NT2/D1 (cell line): ENCODE measurements at regions not wholly inside any gene's neighbourhood (a gene's known extent, or its start where the extent isn't known, plus 50 kb on each side); places are given as distances from the start of the nearest gene placed in this dataset.

Experiments
- DNase-seq: peaks from one replicate; pipeline ENCODE4 v3.0.0-alpha.2; 2011; ENCODE audit warnings: low read depth, low spot score
- H3K27me3 ChIP-seq: 2 replicates; pipeline ENCODE4 v1.6.0; 2011; ENCODE audit warnings: mild to moderate bottlenecking; ENCODE audit not compliant: insufficient read length, insufficient read depth
- H3K36me3 ChIP-seq: 2 replicates; pipeline ENCODE4 v1.6.1; 2011; ENCODE audit warnings: mild to moderate bottlenecking, low read length, mixed read lengths; ENCODE audit not compliant: insufficient read depth, insufficient read length
- H3K4me1 ChIP-seq: 2 replicates; pipeline ENCODE4 v1.5.1; 2011; ENCODE audit not compliant: insufficient read depth, insufficient read length
- H3K4me3 ChIP-seq: 2 replicates; pipeline ENCODE4 v1.5.1; 2011; ENCODE audit warnings: low read depth; ENCODE audit not compliant: insufficient read length
- H3K9ac ChIP-seq: 2 replicates; pipeline ENCODE4 v1.6.0; 2011; ENCODE audit warnings: low read depth; ENCODE audit not compliant: insufficient read length
- H3K9me3 ChIP-seq: 2 replicates; pipeline ENCODE4 v1.5.1; 2011; ENCODE audit warnings: mild to moderate bottlenecking, low read length; ENCODE audit not compliant: insufficient read depth
- SUZ12 ChIP-seq: IDR thresholded peaks from 2 replicates; pipeline ENCODE4 v1.6.1; 2011; ENCODE audit not compliant: insufficient read length, insufficient read depth; ENCODE audit errors: extremely low read depth
- YY1 ChIP-seq: IDR thresholded peaks from 2 replicates; pipeline ENCODE4 v1.6.1; 2011; ENCODE audit not compliant: insufficient read length, insufficient read depth
- ZNF274 ChIP-seq: IDR thresholded peaks from 2 replicates; pipeline ENCODE4 v1.6.1; 2011; ENCODE audit warnings: mild to moderate bottlenecking, low read depth, low read length

- no peak for TF ChIP-seq ZNF274
- TF ChIP-seq SUZ12: no peak
- no peak for TF ChIP-seq YY1
- no peak overlapping the region for H3K4me3 ChIP-seq
- H3K9ac ChIP-seq: no peak overlapping the region
- no peaks in the 10 kb centered on the region for H3K9me3 ChIP-seq
- no peaks in the 10 kb centered on the region for H3K27me3 ChIP-seq
- H3K4me1 ChIP-seq: no peaks in the 10 kb centered on the region
- no peaks in the 10 kb centered on the region for H3K36me3 ChIP-seq
- no peak for DNase-seq
These were observed 144.3 kb upstream of the PRLR start for GRCh38 chr5:35374584-35374983.

GRCh38 chr5:35373249-35373648, 143.0 kb upstream of the PRLR start:
- no peak overlapping the region for H3K9ac ChIP-seq
- no peaks in the 10 kb centered on the region for H3K27me3 ChIP-seq
- TF ChIP-seq YY1: no peak
- TF ChIP-seq SUZ12: no peak
- TF ChIP-seq ZNF274: no peak
- H3K36me3 ChIP-seq: no peaks in the 10 kb centered on the region
- no peak for DNase-seq
- H3K9me3 ChIP-seq: no peaks in the 10 kb centered on the region
- H3K4me1 ChIP-seq: no peaks in the 10 kb centered on the region
- H3K4me3 ChIP-seq: no peak overlapping the region

- Histone ChIP-seq H3K9ac (no peak overlapping the region), H3K9me3 (no peaks in the 10 kb centered on the region), H3K4me3 (no peak overlapping the region), H3K36me3 (no peaks in the 10 kb centered on the region), H3K27me3 (no peaks in the 10 kb centered on the region), H3K4me1 (no peaks in the 10 kb centered on the region)
- no peak for DNase-seq
- TF ChIP-seq SUZ12 (no peak), ZNF274 (no peak), YY1 (no peak)
These were observed 142.2 kb upstream of the PRLR start for GRCh38 chr5:35372482-35372881.

- Histone ChIP-seq H3K36me3 (no peaks in the 10 kb centered on the region), H3K9ac (no peak overlapping the region), H3K9me3 (no peaks in the 10 kb centered on the region), H3K4me1 (no peaks in the 10 kb centered on the region), H3K4me3 (no peak overlapping the region), H3K27me3 (no peaks in the 10 kb centered on the region)
- no peak for DNase-seq
- no peak for TF ChIP-seq ZNF274
- TF ChIP-seq YY1: no peak
- TF ChIP-seq SUZ12: no peak
These were observed 141.7 kb upstream of the PRLR start for GRCh38 chr5:35371951-35372426.

- Histone ChIP-seq H3K4me3 (no peak overlapping the region), H3K36me3 (no peaks in the 10 kb centered on the region), H3K9ac (no peak overlapping the region), H3K4me1 (no peaks in the 10 kb centered on the region), H3K9me3 (no peaks in the 10 kb centered on the region), H3K27me3 (no peaks in the 10 kb centered on the region)
- DNase-seq: no peak
- TF ChIP-seq YY1 (no peak), SUZ12 (no peak)
These were observed 140.6 kb upstream of the PRLR start for GRCh38 chr5:35370871-35371270.

GRCh38 chr5:35369965-35370790, 139.9 kb upstream of the PRLR start:
- Histone ChIP-seq H3K36me3 (no peaks in the 10 kb centered on the region), H3K27me3 (no peaks in the 10 kb centered on the region), H3K4me3 (no peak overlapping the region), H3K9me3 (no peaks in the 10 kb centered on the region), H3K4me1 (no peaks in the 10 kb centered on the region), H3K9ac (no peak overlapping the region)
- DNase-seq: peak; percentile 16
- TF ChIP-seq ZNF274: no peak
- no peak for TF ChIP-seq SUZ12
- no peak for TF ChIP-seq YY1

- no peak for TF ChIP-seq ZNF274
- no peak for TF ChIP-seq YY1
- no peak for TF ChIP-seq SUZ12
- H3K27me3 ChIP-seq: no peaks in the 10 kb centered on the region
- H3K9me3 ChIP-seq: no peaks in the 10 kb centered on the region
- no peak overlapping the region for H3K4me3 ChIP-seq
- H3K9ac ChIP-seq: no peak overlapping the region
- H3K36me3 ChIP-seq: no peaks in the 10 kb centered on the region
- no peak for DNase-seq
- H3K4me1 ChIP-seq: no peaks in the 10 kb centered on the region
These were observed 137.2 kb upstream of the PRLR start for GRCh38 chr5:35367526-35367925.

GRCh38 chr5:35365758-35366157, 135.5 kb upstream of the PRLR start:
- TF ChIP-seq ZNF274: no peak
- TF ChIP-seq SUZ12: no peak
- no peak for TF ChIP-seq YY1
- no peak for DNase-seq
- Histone ChIP-seq H3K27me3 (no peaks in the 10 kb centered on the region), H3K4me3 (no peak overlapping the region), H3K9me3 (no peaks in the 10 kb centered on the region), H3K4me1 (no peaks in the 10 kb centered on the region), H3K9ac (no peak overlapping the region), H3K36me3 (no peaks in the 10 kb centered on the region)
